A549 (cell line): ENCODE measurements at regions not wholly inside any gene's neighbourhood (a gene's known extent, or its start where the extent isn't known, plus 50 kb on each side); places are given as distances from the start of the nearest gene placed in this dataset.

Experiments used
- CTCF ChIP-seq: fragments of >200 bp; sonication (Bioruptor Twin); formaldehyde crosslinking; IDR thresholded peaks from 3 replicates; pipeline ENCODE4 v1.5.1; 2016
- MYC ChIP-seq: IDR thresholded peaks from 2 replicates; pipeline ENCODE4 v1.6.1; 2012; ENCODE audit warnings: mild to moderate bottlenecking, inconsistent platforms, low read length, improper control_type of control experiment, borderline replicate concordance
- REST ChIP-seq: fragments of 200-600 bp; sonication (generic); IDR thresholded peaks from 2 replicates; pipeline ENCODE4 v1.6.1; 2016; ENCODE audit warnings: antibody characterized with exemption, mild to moderate bottlenecking, moderate library complexity

GRCh38 chr4:41446391-41446790 is 91.6 kb upstream of the LIMCH1 start:
- TF ChIP-seq MYC (no peak), CTCF (no peak), REST (no peak)
